HepG2 (cell line): ENCODE measurements at regions not wholly inside any gene's neighbourhood (a gene's known extent, or its start where the extent isn't known, plus 50 kb on each side); places are given as distances from the start of the nearest gene placed in this dataset.

ENCODE experiments used
- CHD2 ChIP-seq: IDR thresholded peaks from 2 replicates; pipeline ENCODE4 v1.6.1; 2011; ENCODE audit warnings: low read depth, low read length, improper control_type of control experiment
- SP2 ChIP-seq: sonication (generic); formaldehyde crosslinking; IDR thresholded peaks from 2 replicates; pipeline ENCODE4 v1.5.1; 2020; ENCODE audit warnings: mild to moderate bottlenecking, missing genetic modification reagents

- TF ChIP-seq CHD2 (no peak), SP2 (CRISPR knock-in tag) (no peak)
Observed at GRCh38 chr4:162972661-162973330, 193.9 kb downstream of the NAF1 start.
